PC-9 (cell line): ENCODE measurements at regions not wholly inside any gene's neighbourhood (a gene's known extent, or its start where the extent isn't known, plus 50 kb on each side); places are given as distances from the start of the nearest gene placed in this dataset.
A peak's percentile ranks its signal among the peaks of the same experiment; 100 is the strongest.
"Not testable (repeated sequence)": the region's sequence is repeated elsewhere in the genome, so short reads cannot be mapped to it uniquely, and the experiment has no call there.

Source experiments
- BruUV-seq: library from RNA; stranded (reverse); fragments of 400-500 nt; replicated peaks from 2 replicates; lab custom pipeline; 2021; lab: Mats Ljungman, UMichigan
- CTCF ChIA-PET: fragments of 300-600 bp; sonication (Branson Sonifier 250); formaldehyde crosslinking; loops from one replicate; lab custom pipeline; 2022; ENCODE audit warnings: antibody characterized with exemption; lab: Charles Lee
- POLR2A ChIA-PET: fragments of 300-600 bp; sonication (Branson Sonifier 250); formaldehyde crosslinking; loops from one replicate; lab custom pipeline; 2022; ENCODE audit warnings: antibody characterized with exemption; ENCODE audit not compliant: unreplicated experiment; lab: Charles Lee
- DNase-seq, 2 experiments: peaks; one replicate each; pipeline versions ENCODE4 v3.0.0 to v3.0.0-alpha.2; 2015 to 2022; ENCODE audit warnings: mixed read lengths in 1 of 2
- H2AFZ ChIP-seq: fragments of 200-600 bp; sonication (generic); 2 replicates; pipeline ENCODE4 v1.8.1; 2017; ENCODE audit warnings: antibody characterized with exemption
- H3F3A ChIP-seq: fragments of 200-600 bp; sonication (generic); 2 replicates; pipeline ENCODE4 v1.8.1; 2017; ENCODE audit warnings: antibody characterized with exemption, mild to moderate bottlenecking, low read depth; ENCODE audit not compliant: insufficient read depth
- H3K27ac ChIP-seq: fragments of 200-600 bp; sonication (generic); 2 replicates; pipeline ENCODE4 v1.6.1; 2016; ENCODE audit warnings: mixed run types
- H3K27me3 ChIP-seq: fragments of 200-600 bp; sonication (generic); 2 replicates; pipeline ENCODE4 v1.6.1; 2016; ENCODE audit warnings: low read depth, mixed run types; ENCODE audit not compliant: insufficient read depth
- H3K36me3 ChIP-seq: fragments of 200-600 bp; sonication (generic); 2 replicates; pipeline ENCODE4 v1.6.1; 2016; ENCODE audit warnings: low read depth, mixed run types
- H3K4me1 ChIP-seq: fragments of 200-600 bp; sonication (generic); replicated peaks from 2 replicates; pipeline ENCODE4 v1.6.1; 2016; ENCODE audit warnings: mixed run types; ENCODE audit not compliant: insufficient read depth
- H3K4me2 ChIP-seq: fragments of 200-600 bp; sonication (generic); 2 replicates; pipeline ENCODE4 v1.6.1; 2017; ENCODE audit warnings: mixed run types
- H3K4me3 ChIP-seq: fragments of 200-600 bp; sonication (generic); 2 replicates; pipeline ENCODE4 v1.6.1; 2016; ENCODE audit warnings: mixed run types
- H3K79me2 ChIP-seq: fragments of 200-600 bp; sonication (generic); 2 replicates; pipeline ENCODE4 v1.6.1; 2017; ENCODE audit warnings: low read depth, mixed run types
- H3K9me2 ChIP-seq: fragments of 200-600 bp; sonication (generic); 2 replicates; pipeline ENCODE4 v1.8.1; 2017; ENCODE audit warnings: mild to moderate bottlenecking; ENCODE audit not compliant: insufficient read depth
- H3K9me3 ChIP-seq: fragments of 200-600 bp; sonication (generic); 2 replicates; pipeline ENCODE4 v1.8.1; 2016; ENCODE audit warnings: low read depth; ENCODE audit not compliant: insufficient read depth
- H4K20me1 ChIP-seq: fragments of 200-600 bp; sonication (generic); 2 replicates; pipeline ENCODE4 v1.8.1; 2017; ENCODE audit not compliant: insufficient read depth
- CTCF ChIP-seq: fragments of 200-600 bp; sonication (generic); conservative IDR thresholded peaks from 2 replicates; pipeline ENCODE4 v1.6.1; 2017; ENCODE audit warnings: mixed run types, antibody characterized with exemption, mild to moderate bottlenecking, moderate library complexity
- EZH2 ChIP-seq: fragments of 200-600 bp; sonication (generic); IDR thresholded peaks from 2 replicates; pipeline ENCODE4 v1.8.0; 2017; ENCODE audit warnings: antibody characterized with exemption, low read depth
- intact Hi-C: fragments of 100-400 bp; cut with micrococcal nuclease; formaldehyde crosslinking; loops from one replicate; pipeline ENCODE4 v1.10.0; 2022; ENCODE audit not compliant: unreplicated experiment

- not testable (repeated sequence) for BruUV-seq
- POLR2A ChIA-PET: interaction anchor here (0.6 kb wide), 1 partner anchor 53 kb away, joined by 4 read pairs; no protein-coding TSS in a partner anchor
- CTCF ChIA-PET: interaction anchor here (1.9 kb wide), 1 partner anchor 17 kb away, joined by 4 read pairs; no protein-coding TSS in a partner anchor
Observed at GRCh38 chr1:148371551-148371994, 111.5 kb downstream of the PPIAL4G start.

GRCh38 chr1:148370661-148371060, 112.4 kb downstream of the PPIAL4G start:
- H3K4me1 ChIP-seq: peaks cover 54% of the 10 kb centered on the region
- H3K79me2 ChIP-seq, H3K36me3 ChIP-seq, H3K9me3 ChIP-seq, H4K20me1 ChIP-seq, H3K9me2 ChIP-seq, intact Hi-C loops, H2AFZ ChIP-seq, H3K4me2 ChIP-seq, H3K27ac ChIP-seq, DNase-seq, H3K27me3 ChIP-seq, BruUV-seq, H3K4me3 ChIP-seq, POLR2A ChIA-PET: not testable (repeated sequence)
- peaks cover 31% of the 10 kb centered on the region for H3F3A ChIP-seq
- CTCF ChIA-PET: interaction anchor here (1.9 kb wide), 1 partner anchor 18 kb away, joined by 4 read pairs; no protein-coding TSS in a partner anchor

More at GRCh38 chr1:148371551-148371994, 111.5 kb downstream of the PPIAL4G start:
- DNase-seq: peak; percentile 67 to 68
- intact Hi-C loops, H3K4me3 ChIP-seq, H2AFZ ChIP-seq, H3K9me3 ChIP-seq, H3K27me3 ChIP-seq, H4K20me1 ChIP-seq, H3K9me2 ChIP-seq, H3K79me2 ChIP-seq, H3K36me3 ChIP-seq: not testable (repeated sequence)
- TF ChIP-seq CTCF: peak; percentile 85
- Histone ChIP-seq H3K4me1 (peaks cover 45% of the 10 kb centered on the region), H3F3A (peaks cover 28% of the 10 kb centered on the region), H3K27ac (peak overlapping the region; percentile 88), H3K4me2 (peak overlapping the region; percentile 68)

- Histone ChIP-seq H4K20me1 (no peaks in the 10 kb centered on the region), H3K4me3 (no peak overlapping the region), H2AFZ (no peak overlapping the region), H3F3A (peaks cover 23% of the 10 kb centered on the region), H3K9me3 (no peaks in the 10 kb centered on the region), H3K36me3 (no peaks in the 10 kb centered on the region), H3K4me2 (no peak overlapping the region), H3K27ac (no peak overlapping the region), H3K9me2 (no peaks in the 10 kb centered on the region), H3K27me3 (no peaks in the 10 kb centered on the region), H3K79me2 (no peaks in the 10 kb centered on the region), H3K4me1 (peaks cover 42% of the 10 kb centered on the region)
- ChIA-PET CTCF (no interaction called here), POLR2A (no interaction called here)
- BruUV-seq: no TSS peak
- intact Hi-C loops: no loop called here
- no peak for DNase-seq
- TF ChIP-seq CTCF: no peak
- no peak for TF ChIP-seq EZH2
Observed at GRCh38 chr1:148367596-148367995, 115.5 kb downstream of the PPIAL4G start.

GRCh38 chr1:148366136-148366753, 116.9 kb downstream of the PPIAL4G start:
- H3K9me2 ChIP-seq, H3K27me3 ChIP-seq, H4K20me1 ChIP-seq, intact Hi-C loops, BruUV-seq, H3K36me3 ChIP-seq, CTCF ChIA-PET, H2AFZ ChIP-seq, H3K79me2 ChIP-seq, POLR2A ChIA-PET, H3K9me3 ChIP-seq, H3K4me3 ChIP-seq: not testable (repeated sequence)
- peak; percentile 25 to 75 for DNase-seq
- Histone ChIP-seq H3K4me1 (peaks cover 29% of the 10 kb centered on the region), H3K27ac (peak overlapping the region; percentile 49), H3K4me2 (peak overlapping the region; percentile 15), H3F3A (peaks cover 12% of the 10 kb centered on the region; the same call in 1 of the 2 replicates)

GRCh38 chr1:148365151-148365550, 118.0 kb downstream of the PPIAL4G start:
- CTCF ChIA-PET, H2AFZ ChIP-seq, H3K27me3 ChIP-seq, H3K4me2 ChIP-seq, H3K79me2 ChIP-seq, H3K27ac ChIP-seq, BruUV-seq, intact Hi-C loops, DNase-seq, H3K9me2 ChIP-seq, H3K9me3 ChIP-seq, H3K36me3 ChIP-seq, H4K20me1 ChIP-seq, H3K4me3 ChIP-seq, POLR2A ChIA-PET: not testable (repeated sequence)
- Histone ChIP-seq H3F3A (peaks cover 13% of the 10 kb centered on the region; the same call in 1 of the 2 replicates), H3K4me1 (peaks cover 25% of the 10 kb centered on the region)

GRCh38 chr1:148363979-148364378, 119.1 kb downstream of the PPIAL4G start:
- H3K27me3 ChIP-seq, H3K36me3 ChIP-seq, H3K79me2 ChIP-seq, CTCF ChIA-PET, BruUV-seq, DNase-seq, H4K20me1 ChIP-seq, H3K4me3 ChIP-seq, H3K9me3 ChIP-seq, H3K9me2 ChIP-seq, intact Hi-C loops, H3K27ac ChIP-seq, H2AFZ ChIP-seq, H3K4me2 ChIP-seq: not testable (repeated sequence)
- POLR2A ChIA-PET: interaction anchor here (0.6 kb wide), 1 partner anchor 1178 kb away, joined by 3 read pairs; no protein-coding TSS in a partner anchor
- Histone ChIP-seq H3F3A (peaks cover 13% of the 10 kb centered on the region; the same call in 1 of the 2 replicates), H3K4me1 (peaks cover 25% of the 10 kb centered on the region)
